A673 (cell line): ENCODE measurements at regions not wholly inside any gene's neighbourhood (a gene's known extent, or its start where the extent isn't known, plus 50 kb on each side); places are given as distances from the start of the nearest gene placed in this dataset.

Experiments used
- BruUV-seq: library from RNA; stranded (reverse); fragments of 400-500 nt; replicated peaks from 2 replicates; lab custom pipeline; 2021; lab: Mats Ljungman, UMichigan
- CTCF ChIA-PET: fragments of 300-600 bp; sonication (Branson Sonifier 250); formaldehyde crosslinking; loops from one replicate; lab custom pipeline; 2022; ENCODE audit warnings: antibody characterized with exemption; lab: Charles Lee
- POLR2A ChIA-PET: fragments of 300-600 bp; sonication (Branson Sonifier 250); formaldehyde crosslinking; loops from one replicate; lab custom pipeline; 2022; ENCODE audit warnings: antibody characterized with exemption; ENCODE audit not compliant: low non-redundant PET; lab: Charles Lee
- DNase-seq: peaks from one replicate; pipeline ENCODE4 v3.0.0-alpha.2; 2015; ENCODE audit warnings: low spot score
- H3K27ac ChIP-seq: fragments of 200-600 bp; sonication (generic); 2 replicates; pipeline ENCODE4 v1.5.1; 2016; ENCODE audit warnings: mixed run types, low read depth, mild to moderate bottlenecking, mixed read lengths, antibody characterized with exemption, low read length; ENCODE audit not compliant: poor library complexity, severe bottlenecking
- H3K27me3 ChIP-seq: fragments of 200-600 bp; sonication (generic); replicated peaks from 2 replicates; pipeline ENCODE4 v1.6.1; 2017; ENCODE audit warnings: mixed run types, low read depth, mild to moderate bottlenecking, mixed read lengths, antibody characterized with exemption, low read length; ENCODE audit not compliant: insufficient read depth, poor library complexity
- H3K36me3 ChIP-seq: fragments of 200-600 bp; sonication (generic); 2 replicates; pipeline ENCODE4 v1.6.1; 2016; ENCODE audit warnings: mixed run types, mild to moderate bottlenecking, mixed read lengths, antibody characterized with exemption, low read length; ENCODE audit not compliant: insufficient read depth, poor library complexity, severe bottlenecking
- H3K4me1 ChIP-seq: fragments of 200-600 bp; sonication (generic); 2 replicates; pipeline ENCODE4 v1.6.1; 2017; ENCODE audit warnings: mixed run types, mild to moderate bottlenecking, mixed read lengths, antibody characterized with exemption, low read length; ENCODE audit not compliant: insufficient read depth, poor library complexity, severe bottlenecking
- H3K4me3 ChIP-seq: fragments of 200-600 bp; sonication (generic); 2 replicates; pipeline ENCODE4 v1.5.1; 2016; ENCODE audit warnings: low read depth, mixed run types, mild to moderate bottlenecking, mixed read lengths, low read length; ENCODE audit not compliant: poor library complexity, severe bottlenecking
- H3K9me3 ChIP-seq: fragments of 200-600 bp; sonication (generic); 2 replicates; pipeline ENCODE4 v1.6.1; 2016; ENCODE audit warnings: mixed run types, low read depth, mild to moderate bottlenecking, mixed read lengths, antibody characterized with exemption, low read length; ENCODE audit not compliant: poor library complexity, severe bottlenecking
- EZH2 ChIP-seq: fragments of 200-600 bp; sonication (generic); IDR thresholded peaks from 2 replicates; pipeline ENCODE4 v1.6.1; 2017; ENCODE audit warnings: borderline replicate concordance, low read depth, mild to moderate bottlenecking, mixed read lengths, antibody characterized with exemption, low read length; ENCODE audit not compliant: poor library complexity, severe bottlenecking
- intact Hi-C: fragments of 100-400 bp; cut with micrococcal nuclease; formaldehyde crosslinking; loops from one replicate; pipeline ENCODE4 v1.10.0; 2022; ENCODE audit not compliant: unreplicated experiment
- TF ChIP-seq, protein P1 (sequence below): fragments of 300-800, 200-600 bp; sonication (generic); conservative IDR thresholded peaks from 2 replicates; pipeline ENCODE4 v1.5.1; 2017; ENCODE audit warnings: low read depth, mild to moderate bottlenecking, antibody characterized with exemption, low read length, moderate library complexity, mixed read lengths

DNA sequence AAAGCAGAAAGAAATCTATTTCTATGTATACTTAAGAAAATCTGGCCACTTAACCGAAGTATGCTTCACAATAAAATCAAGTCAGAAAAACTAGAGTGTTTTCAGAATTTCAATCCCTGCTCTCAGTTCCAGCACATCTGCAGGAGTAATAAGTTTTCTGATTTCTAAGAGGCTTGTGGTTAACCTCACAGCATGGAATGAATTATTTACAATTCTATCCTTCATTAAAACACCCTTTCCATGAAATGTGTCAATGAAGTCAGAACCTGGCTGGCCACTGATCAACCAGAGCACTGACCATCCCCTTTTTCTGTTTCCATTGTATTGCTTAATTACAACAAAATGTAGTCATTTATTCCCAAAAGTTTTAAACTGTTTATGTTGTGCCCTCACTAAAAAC is 781.4 kb upstream of the INTU start:
- peak; percentile 3 for DNase-seq
- no peak for TF ChIP-seq EZH2
- TF ChIP-seq, protein P1, sequence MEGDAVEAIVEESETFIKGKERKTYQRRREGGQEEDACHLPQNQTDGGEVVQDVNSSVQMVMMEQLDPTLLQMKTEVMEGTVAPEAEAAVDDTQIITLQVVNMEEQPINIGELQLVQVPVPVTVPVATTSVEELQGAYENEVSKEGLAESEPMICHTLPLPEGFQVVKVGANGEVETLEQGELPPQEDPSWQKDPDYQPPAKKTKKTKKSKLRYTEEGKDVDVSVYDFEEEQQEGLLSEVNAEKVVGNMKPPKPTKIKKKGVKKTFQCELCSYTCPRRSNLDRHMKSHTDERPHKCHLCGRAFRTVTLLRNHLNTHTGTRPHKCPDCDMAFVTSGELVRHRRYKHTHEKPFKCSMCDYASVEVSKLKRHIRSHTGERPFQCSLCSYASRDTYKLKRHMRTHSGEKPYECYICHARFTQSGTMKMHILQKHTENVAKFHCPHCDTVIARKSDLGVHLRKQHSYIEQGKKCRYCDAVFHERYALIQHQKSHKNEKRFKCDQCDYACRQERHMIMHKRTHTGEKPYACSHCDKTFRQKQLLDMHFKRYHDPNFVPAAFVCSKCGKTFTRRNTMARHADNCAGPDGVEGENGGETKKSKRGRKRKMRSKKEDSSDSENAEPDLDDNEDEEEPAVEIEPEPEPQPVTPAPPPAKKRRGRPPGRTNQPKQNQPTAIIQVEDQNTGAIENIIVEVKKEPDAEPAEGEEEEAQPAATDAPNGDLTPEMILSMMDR, result no peak
- no TSS peak for BruUV-seq
- no peaks in the 10 kb centered on the region for H3K27me3 ChIP-seq
- ChIA-PET POLR2A (no interaction called here), CTCF (no interaction called here)
- no peak overlapping the region for H3K4me3 ChIP-seq
- H3K4me1 ChIP-seq, result peaks cover 3% of the 10 kb centered on the region
- no peaks in the 10 kb centered on the region for H3K9me3 ChIP-seq
- no peak overlapping the region for H3K27ac ChIP-seq
- H3K36me3 ChIP-seq, result no peaks in the 10 kb centered on the region
- intact Hi-C loops, result no loop called here

GRCh38 chr4:126853715-126854114 is 779.0 kb upstream of the INTU start:
- H3K27ac ChIP-seq, result no peak overlapping the region
- CTCF ChIA-PET, result no interaction called here
- TF ChIP-seq, protein P1, result no peak
- no peak for TF ChIP-seq EZH2
- H3K9me3 ChIP-seq, result no peaks in the 10 kb centered on the region
- no peaks in the 10 kb centered on the region for H3K27me3 ChIP-seq
- BruUV-seq, result no TSS peak
- H3K36me3 ChIP-seq, result no peaks in the 10 kb centered on the region
- peaks cover 3% of the 10 kb centered on the region for H3K4me1 ChIP-seq
- intact Hi-C loops, result no loop called here
- H3K4me3 ChIP-seq, result no peak overlapping the region
- POLR2A ChIA-PET, result interaction anchor here (0.6 kb wide), 1 partner anchor 716 kb away, joined by 3 read pairs; no protein-coding TSS in a partner anchor
- no peak for DNase-seq

GRCh38 chr4:126856906-126857305 is 775.9 kb upstream of the INTU start:
- Histone ChIP-seq H3K4me1 (no peaks in the 10 kb centered on the region), H3K9me3 (no peaks in the 10 kb centered on the region), H3K27me3 (no peaks in the 10 kb centered on the region), H3K36me3 (no peaks in the 10 kb centered on the region), H3K4me3 (no peak overlapping the region), H3K27ac (no peak overlapping the region)
- CTCF ChIA-PET, result no interaction called here
- DNase-seq, result no peak
- no peak for TF ChIP-seq EZH2
- TF ChIP-seq, protein P1, result no peak
- intact Hi-C loops, result no loop called here
- POLR2A ChIA-PET, result no interaction called here
- no TSS peak for BruUV-seq
